ENCODE measurements at regions not wholly inside any gene's neighbourhood (a gene's known extent, or its start where the extent isn't known, plus 50 kb on each side); places are given as distances from the start of the nearest gene placed in this dataset.

- DNase-seq (no peak), ATAC-seq (no peak)
- no peak overlapping the region for H3K4me3 Mint-ChIP-seq
- no peaks in the 10 kb centered on the region for H3K4me1 Mint-ChIP-seq
- peaks cover 7 to 9% of the 10 kb centered on the region in 2 donors for H3K9me3 Mint-ChIP-seq
- peak overlapping the region in 1 of 2 donors; percentile 71 for H3K27ac Mint-ChIP-seq
- peaks cover 9% of the 10 kb centered on the region for H3K27me3 Mint-ChIP-seq
Observed at GRCh38 chr22:48539261-48539660, 1288.4 kb downstream of the BRD1 start.

GRCh38 chr22:48538291-48538820 is 1289.3 kb downstream of the BRD1 start:
- Mint-ChIP-seq H3K27ac (no peak overlapping the region), H3K4me1 (no peaks in the 10 kb centered on the region), H3K9me3 (peaks cover 7 to 9% of the 10 kb centered on the region in 2 donors), H3K4me3 (no peak overlapping the region), H3K27me3 (peaks cover 9% of the 10 kb centered on the region)
- ATAC-seq (no peak), DNase-seq (no peak)

GRCh38 chr22:48537343-48537680 is 1290.4 kb downstream of the BRD1 start:
- Mint-ChIP-seq H3K4me1 (no peaks in the 10 kb centered on the region), H3K27me3 (peaks cover 9% of the 10 kb centered on the region), H3K27ac (no peak overlapping the region), H3K4me3 (no peak overlapping the region), H3K9me3 (peaks cover 5 to 6% of the 10 kb centered on the region in 2 donors)
- no peak for ATAC-seq
- DNase-seq = no peak

- Mint-ChIP-seq H3K9me3 (peaks cover 0 to under 1% of the 10 kb centered on the region in 2 donors), H3K4me1 (no peaks in the 10 kb centered on the region), H3K4me3 (no peak overlapping the region), H3K27ac (no peak overlapping the region), H3K27me3 (peaks cover 9% of the 10 kb centered on the region)
- no peak for ATAC-seq
- no peak for DNase-seq
Observed at GRCh38 chr22:48536541-48537342, 1290.9 kb downstream of the BRD1 start.

DNA sequence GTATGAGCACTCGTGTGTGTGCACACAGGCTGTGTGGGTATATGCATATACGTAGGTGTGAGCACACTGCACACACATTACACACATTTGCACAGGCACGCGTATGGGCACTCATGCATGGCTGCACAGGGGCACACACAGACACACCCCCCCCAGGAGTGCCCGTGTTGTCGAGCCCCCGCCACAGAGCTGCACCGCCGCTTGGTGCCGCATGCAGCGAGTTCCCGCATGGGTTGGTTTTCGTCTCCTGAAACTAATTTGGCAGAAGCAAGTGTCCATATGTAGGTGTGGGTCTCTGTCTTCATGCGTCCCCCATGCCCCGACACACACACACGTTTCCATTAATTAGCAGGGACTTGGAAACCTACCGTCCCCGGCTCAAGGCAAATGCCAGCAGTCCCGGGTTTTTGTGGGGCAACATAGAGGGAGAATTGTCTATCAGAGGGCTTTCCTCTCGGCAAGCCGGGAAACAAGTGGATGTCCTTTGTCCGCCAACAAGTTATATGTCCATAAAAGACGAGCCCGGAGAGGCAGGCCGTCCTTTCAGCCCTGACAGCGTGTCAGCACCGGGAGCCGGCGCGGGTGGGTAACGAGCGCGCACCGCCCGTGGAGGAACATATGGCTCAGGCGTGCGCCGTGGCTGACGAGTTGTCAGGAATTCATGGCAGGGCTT is 1291.7 kb downstream of the BRD1 start:
- no peaks in the 10 kb centered on the region for H3K4me1 Mint-ChIP-seq
- no peaks in the 10 kb centered on the region for H3K9me3 Mint-ChIP-seq
- DNase-seq (no peak), ATAC-seq (no peak)
- H3K27me3 Mint-ChIP-seq = peaks cover 9% of the 10 kb centered on the region
- H3K4me3 Mint-ChIP-seq = no peak overlapping the region
- no peak overlapping the region for H3K27ac Mint-ChIP-seq

DNA sequence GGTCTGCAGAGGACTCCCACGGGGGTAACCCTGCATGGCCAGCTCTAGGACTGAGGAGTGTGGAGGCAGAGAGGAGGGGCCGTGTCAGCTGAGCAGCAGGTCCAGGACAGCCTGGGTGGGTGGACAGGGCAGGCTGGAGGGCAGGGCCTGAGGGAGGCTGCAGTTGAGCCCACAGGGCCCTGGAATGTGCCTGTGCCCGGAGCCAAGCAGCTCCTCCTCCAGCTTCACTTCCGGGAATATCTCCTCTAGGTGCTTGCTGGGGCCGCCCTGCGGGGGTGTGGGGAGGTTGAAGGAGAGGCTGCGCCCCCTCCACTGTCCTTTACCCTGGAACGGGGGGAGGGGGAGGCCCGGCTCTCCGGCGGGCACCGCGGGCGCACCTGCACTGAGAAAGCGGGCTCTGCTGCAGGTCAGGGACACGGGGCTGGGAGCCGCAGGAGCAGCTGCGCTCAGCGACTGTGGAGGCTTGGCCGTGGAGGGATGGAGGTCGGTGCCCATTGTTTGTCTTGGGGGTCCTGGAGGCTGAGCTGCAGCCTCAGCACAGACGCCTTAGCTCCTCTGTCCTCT is 1293.2 kb downstream of the BRD1 start:
- Mint-ChIP-seq H3K27ac (no peak overlapping the region), H3K4me3 (no peak overlapping the region), H3K27me3 (peaks cover 5% of the 10 kb centered on the region), H3K4me1 (no peaks in the 10 kb centered on the region), H3K9me3 (no peaks in the 10 kb centered on the region)
- ATAC-seq (peak; percentile 33), DNase-seq (no peak)

GRCh38 chr22:48532986-48533385 is 1294.7 kb downstream of the BRD1 start:
- ATAC-seq (no peak), DNase-seq (no peak)
- Mint-ChIP-seq H3K4me3 (no peak overlapping the region), H3K27me3 (no peaks in the 10 kb centered on the region), H3K4me1 (no peaks in the 10 kb centered on the region), H3K27ac (no peak overlapping the region), H3K9me3 (no peaks in the 10 kb centered on the region)

GRCh38 chr22:48531761-48532435 is 1295.8 kb downstream of the BRD1 start:
- no peak overlapping the region for H3K27ac Mint-ChIP-seq
- H3K27me3 Mint-ChIP-seq = no peaks in the 10 kb centered on the region
- no peaks in the 10 kb centered on the region for H3K4me1 Mint-ChIP-seq
- no peaks in the 10 kb centered on the region for H3K9me3 Mint-ChIP-seq
- DNase-seq (no peak), ATAC-seq (no peak)
- no peak overlapping the region for H3K4me3 Mint-ChIP-seq

DNA sequence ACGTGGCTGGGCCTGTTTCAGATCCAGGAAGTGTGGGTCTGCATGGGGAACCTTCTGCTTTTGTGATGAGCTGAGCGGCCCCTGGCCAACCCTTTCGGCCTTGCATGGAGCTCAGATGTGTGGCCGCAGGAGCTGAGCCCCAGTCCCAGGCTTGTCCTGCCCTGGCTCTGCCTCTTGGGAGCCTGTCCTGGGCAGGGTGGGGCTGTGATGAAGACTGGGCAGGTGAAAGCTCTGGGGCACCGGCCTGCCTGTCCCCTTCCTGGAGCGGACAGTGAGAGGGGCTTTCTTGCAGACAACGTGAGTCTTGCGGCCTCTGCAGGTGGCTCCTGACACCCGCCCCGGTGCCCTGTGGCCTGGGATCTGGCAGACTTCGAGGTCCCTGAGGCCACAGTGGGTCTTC is 1296.6 kb downstream of the BRD1 start:
- no peaks in the 10 kb centered on the region for H3K4me1 Mint-ChIP-seq
- H3K27me3 Mint-ChIP-seq = no peaks in the 10 kb centered on the region
- no peaks in the 10 kb centered on the region for H3K9me3 Mint-ChIP-seq
- H3K27ac Mint-ChIP-seq = no peak overlapping the region
- DNase-seq (no peak), ATAC-seq (no peak)
- H3K4me3 Mint-ChIP-seq = no peak overlapping the region

- no peak overlapping the region for H3K4me3 Mint-ChIP-seq
- H3K9me3 Mint-ChIP-seq = no peaks in the 10 kb centered on the region
- no peaks in the 10 kb centered on the region for H3K27me3 Mint-ChIP-seq
- ATAC-seq = no peak
- H3K27ac Mint-ChIP-seq = no peak overlapping the region
- H3K4me1 Mint-ChIP-seq = no peaks in the 10 kb centered on the region
- no peak for DNase-seq
Observed at GRCh38 chr22:48530666-48531065, 1297.0 kb downstream of the BRD1 start.

DNA sequence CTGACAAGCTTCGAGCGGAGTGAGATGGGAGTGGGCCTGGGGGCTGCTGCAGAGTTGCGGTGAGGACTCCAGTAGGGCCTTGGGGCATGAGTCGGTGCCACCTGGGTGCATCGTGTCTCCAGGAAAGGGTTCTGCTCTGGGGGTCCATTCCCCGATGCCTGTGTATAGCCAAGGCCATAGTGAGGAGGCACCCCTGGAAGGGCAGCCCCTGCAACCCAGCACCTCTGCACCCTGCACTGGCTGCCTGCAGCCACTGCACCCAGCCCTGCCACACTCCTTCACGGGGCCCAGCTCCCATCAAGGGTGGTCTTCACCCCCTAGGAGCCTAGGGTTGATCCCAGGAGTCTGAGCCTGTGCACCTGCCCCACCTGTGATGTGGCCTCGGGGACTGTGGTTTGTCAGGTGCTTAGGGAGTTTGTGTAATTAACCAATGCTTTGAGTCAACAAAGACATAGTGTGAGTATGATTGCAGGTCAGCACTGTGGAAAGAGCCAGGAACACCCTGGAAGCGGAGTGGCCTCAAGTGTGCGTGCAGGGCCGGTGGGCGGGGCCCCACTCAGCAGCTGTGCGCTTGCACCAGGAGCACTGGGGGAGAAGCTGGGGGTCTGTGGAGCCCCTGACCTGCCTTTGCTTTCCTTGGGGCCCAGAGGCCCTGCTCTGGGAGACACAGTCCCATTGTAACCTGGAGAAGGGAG is 1299.3 kb downstream of the BRD1 start:
- Mint-ChIP-seq H3K9me3 (no peaks in the 10 kb centered on the region), H3K27me3 (no peaks in the 10 kb centered on the region), H3K4me3 (no peak overlapping the region), H3K4me1 (no peaks in the 10 kb centered on the region), H3K27ac (peak overlapping the region in 1 of 2 donors; percentile 67)
- no peak for DNase-seq
- no peak for ATAC-seq

DNA sequence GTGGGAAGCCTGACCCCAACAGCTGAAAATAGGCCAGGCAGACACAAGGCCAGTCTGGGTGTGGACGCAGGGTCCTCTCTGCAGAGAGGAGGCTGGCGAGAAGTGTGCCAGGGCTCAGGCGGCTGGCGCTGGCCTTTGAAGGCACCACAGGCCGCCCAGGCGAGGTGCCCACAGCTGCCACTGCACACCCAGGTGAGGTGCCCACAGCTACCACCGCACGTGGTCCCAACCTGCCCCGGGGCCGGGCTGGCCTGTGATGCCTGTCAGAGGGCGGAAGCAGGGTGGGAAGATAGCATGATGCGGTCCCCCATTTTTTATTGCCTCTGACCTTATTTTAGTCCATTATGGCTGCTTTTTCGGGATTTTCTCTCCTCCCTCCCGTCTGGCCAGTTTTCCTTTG is 1303.9 kb downstream of the BRD1 start:
- DNase-seq (no peak), ATAC-seq (no peak)
- Mint-ChIP-seq H3K4me1 (no peaks in the 10 kb centered on the region), H3K4me3 (no peak overlapping the region), H3K9me3 (no peaks in the 10 kb centered on the region), H3K27ac (no peak overlapping the region), H3K27me3 (no peaks in the 10 kb centered on the region)

- Mint-ChIP-seq H3K9me3 (no peaks in the 10 kb centered on the region), H3K27ac (no peak overlapping the region), H3K4me1 (no peaks in the 10 kb centered on the region), H3K27me3 (no peaks in the 10 kb centered on the region), H3K4me3 (no peak overlapping the region)
- ATAC-seq (no peak), DNase-seq (no peak)
Observed at GRCh38 chr22:48523091-48523490, 1304.6 kb downstream of the BRD1 start.

- ATAC-seq = peak; percentile 26
- H3K4me1 Mint-ChIP-seq = no peaks in the 10 kb centered on the region
- no peak overlapping the region for H3K4me3 Mint-ChIP-seq
- no peak for DNase-seq
- no peak overlapping the region for H3K27ac Mint-ChIP-seq
- no peaks in the 10 kb centered on the region for H3K27me3 Mint-ChIP-seq
- no peaks in the 10 kb centered on the region for H3K9me3 Mint-ChIP-seq
Observed at GRCh38 chr22:48522271-48522670, 1305.4 kb downstream of the BRD1 start.

DNA sequence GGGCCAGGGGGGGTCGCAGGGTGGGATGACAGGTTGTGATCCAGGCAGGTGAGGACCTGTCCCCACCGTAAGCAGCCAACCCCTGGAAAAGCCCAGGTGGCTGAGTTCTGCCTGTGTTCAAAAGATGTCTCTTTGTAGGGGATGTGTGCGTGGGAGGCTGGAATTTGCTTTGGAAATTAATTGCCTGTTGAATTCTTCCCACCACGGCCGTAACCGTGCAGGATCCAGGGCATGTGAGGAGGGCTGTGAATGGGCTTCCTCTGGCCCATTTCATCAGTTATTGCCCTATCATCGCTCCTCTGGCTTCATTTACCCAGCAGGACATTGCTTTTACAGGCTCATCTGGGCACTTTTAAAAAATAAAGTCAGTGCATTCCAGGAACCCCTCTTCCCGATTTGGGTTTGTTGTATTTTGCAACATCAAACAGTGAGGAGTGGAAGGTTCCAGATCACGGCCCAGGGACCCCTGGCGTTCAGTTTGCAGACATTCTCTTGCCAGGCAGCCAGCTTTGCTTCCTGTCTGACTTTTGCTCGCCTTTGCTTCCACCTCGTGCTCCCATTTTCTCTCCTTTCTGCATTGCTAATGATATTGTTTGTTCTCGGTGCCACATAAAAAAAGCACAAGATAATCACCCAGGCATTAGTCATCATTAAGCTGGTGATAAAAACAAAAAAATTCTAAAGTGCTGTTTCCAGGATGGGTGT is 1306.6 kb downstream of the BRD1 start:
- no peaks in the 10 kb centered on the region for H3K9me3 Mint-ChIP-seq
- no peak overlapping the region for H3K4me3 Mint-ChIP-seq
- H3K27me3 Mint-ChIP-seq = no peaks in the 10 kb centered on the region
- DNase-seq (no peak), ATAC-seq (no peak)
- H3K4me1 Mint-ChIP-seq = no peaks in the 10 kb centered on the region
- no peak overlapping the region for H3K27ac Mint-ChIP-seq

Measured in stimulated activated naive CD8-positive, alpha-beta T cell treated with anti-CD3 and anti-CD28 coated beads, Interleukin-15, amount 100 ng/mL, for 72 hours (primary cell).